Inflammatory macrophage treated with lipopolysaccharide for 4 hours (primary cell): ENCODE measurements at regions not wholly inside any gene's neighbourhood (a gene's known extent, or its start where the extent isn't known, plus 50 kb on each side); places are given as distances from the start of the nearest gene placed in this dataset.
"Not testable (repeated sequence)": the region's sequence is repeated elsewhere in the genome, so short reads cannot be mapped to it uniquely, and the experiment has no call there.

Experiments used
- DNase-seq: peaks from one replicate; pipeline ENCODE4 v3.0.0-alpha.2; 2020

- no peak for DNase-seq
These were observed 433.7 kb upstream of the ACO1 start for GRCh38 chr9:31950756-31951155.

DNA sequence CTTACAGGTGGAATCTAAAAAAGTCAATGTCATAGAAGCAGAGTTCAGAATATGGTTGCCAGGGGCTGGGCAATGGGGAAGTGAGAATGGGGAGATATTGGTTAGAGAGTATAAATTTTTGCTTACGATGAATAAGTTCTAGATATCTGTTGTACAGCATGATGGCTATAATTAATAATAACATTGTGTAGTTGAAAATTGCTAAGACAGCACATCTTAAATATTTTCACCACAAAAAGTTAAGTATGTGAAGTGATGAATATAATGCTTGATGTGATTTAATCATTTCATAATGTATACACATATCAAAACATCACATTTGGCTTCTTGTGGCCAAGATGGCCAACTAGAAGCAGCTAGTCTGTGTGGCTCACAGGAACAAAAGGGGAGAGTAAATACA is 425.9 kb upstream of the ACO1 start:
- no peak for DNase-seq

DNA sequence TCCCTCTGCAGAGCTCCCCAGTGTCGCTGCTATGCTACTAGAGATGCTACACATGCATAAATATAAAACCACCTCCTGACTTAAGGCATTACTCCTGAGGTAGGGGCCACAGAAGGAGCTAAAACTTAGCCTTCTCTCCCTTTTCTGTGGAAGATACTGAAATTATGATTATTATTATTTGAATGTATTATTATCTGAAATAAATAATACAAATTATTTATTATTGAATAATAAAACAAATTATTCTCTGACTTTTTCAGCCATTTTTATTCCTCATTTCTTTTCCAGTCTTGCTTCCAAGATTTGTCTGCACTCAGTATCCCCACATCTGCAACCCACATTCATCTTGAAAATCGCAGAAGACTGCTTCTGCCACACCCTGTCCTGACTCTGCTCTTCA is 414.9 kb upstream of the ACO1 start:
- DNase-seq = no peak

DNA sequence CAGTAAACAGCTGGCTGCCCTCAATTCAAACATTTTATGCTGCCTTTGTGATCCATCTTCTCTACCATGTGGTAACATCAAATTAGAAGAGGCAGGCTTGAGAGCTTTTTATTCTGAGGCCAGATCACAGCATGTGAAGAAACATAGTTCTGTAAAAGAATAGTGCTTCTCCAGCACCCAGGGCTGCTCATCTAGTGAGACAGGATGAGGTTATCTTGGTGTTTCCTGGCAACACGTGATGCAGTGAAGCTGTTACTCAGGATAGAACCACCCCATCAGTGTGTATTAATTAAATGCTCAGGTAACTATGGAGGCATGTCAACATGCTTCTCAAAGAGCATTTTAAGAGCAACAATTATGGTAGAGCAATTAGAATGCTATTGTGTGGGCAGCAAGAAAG is 400.5 kb upstream of the ACO1 start:
- no peak for DNase-seq

- DNase-seq = no peak
These were observed 388.1 kb upstream of the ACO1 start for GRCh38 chr9:31996331-31996730.

- DNase-seq = no peak
These were observed 379.9 kb upstream of the ACO1 start for GRCh38 chr9:32004431-32005076.

DNA sequence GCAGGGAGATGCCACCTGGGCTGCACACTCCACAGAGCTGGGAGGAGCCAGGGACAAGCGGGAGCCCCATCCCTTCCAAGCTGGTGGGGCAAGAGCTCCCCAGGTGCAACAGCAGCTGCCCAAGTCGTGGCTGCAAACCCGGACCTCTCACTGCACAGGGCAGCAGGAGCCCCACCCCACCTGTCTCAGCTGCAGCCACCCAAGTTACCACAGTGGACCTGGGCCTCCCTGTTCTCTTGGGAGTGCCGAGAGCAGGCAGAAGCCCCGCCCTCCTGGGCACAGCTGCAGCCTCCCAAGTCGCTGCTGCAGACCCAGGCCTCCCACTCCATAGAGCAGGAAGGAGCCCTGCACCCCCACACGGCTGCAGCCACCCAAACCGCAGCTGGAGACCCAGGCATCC is 374.1 kb upstream of the ACO1 start:
- no peak for DNase-seq

DNA sequence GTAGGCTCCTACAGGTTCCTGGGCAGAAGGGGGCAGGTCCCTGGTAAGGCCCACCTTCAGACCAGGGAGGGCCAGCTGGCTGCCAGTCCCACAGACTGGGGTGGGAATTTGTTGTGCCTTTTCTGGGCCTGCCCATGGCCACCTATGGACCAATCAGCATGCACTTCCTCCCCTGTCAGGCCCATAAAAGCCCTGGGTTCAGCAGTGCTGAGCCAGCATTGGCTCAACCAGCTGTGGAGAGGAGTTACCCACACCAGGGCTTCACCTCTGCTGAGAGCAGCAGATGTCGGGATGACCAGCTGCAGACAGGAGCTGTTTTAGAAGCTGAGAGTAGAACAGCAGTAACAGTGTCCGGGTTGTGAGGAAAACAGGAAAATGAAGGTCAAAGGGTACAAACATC is 373.4 kb upstream of the ACO1 start:
- no peak for DNase-seq

GRCh38 chr9:32015795-32016194 is 368.6 kb upstream of the ACO1 start:
- DNase-seq = no peak

GRCh38 chr9:32045513-32045912 is 338.9 kb upstream of the ACO1 start:
- DNase-seq = no peak

DNA sequence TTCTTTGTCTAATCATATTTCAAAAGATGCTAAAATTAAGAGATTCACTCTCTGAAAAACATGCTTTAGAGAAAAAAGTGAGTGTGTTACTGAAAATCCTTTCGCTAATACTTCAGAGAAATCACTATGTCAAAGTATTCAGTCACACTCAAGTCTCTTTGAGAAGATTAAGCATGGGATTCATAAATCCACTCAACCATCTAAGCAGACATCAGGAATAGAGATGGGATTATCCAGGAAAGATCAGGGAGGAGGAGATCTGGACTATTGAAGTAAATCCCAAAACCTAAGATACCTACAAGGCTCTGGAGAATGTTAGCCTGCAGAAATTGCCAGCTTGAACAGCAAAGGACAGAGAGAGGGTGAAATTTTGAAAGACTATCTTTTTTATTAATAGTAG is 317.2 kb upstream of the ACO1 start:
- DNase-seq = no peak

DNA sequence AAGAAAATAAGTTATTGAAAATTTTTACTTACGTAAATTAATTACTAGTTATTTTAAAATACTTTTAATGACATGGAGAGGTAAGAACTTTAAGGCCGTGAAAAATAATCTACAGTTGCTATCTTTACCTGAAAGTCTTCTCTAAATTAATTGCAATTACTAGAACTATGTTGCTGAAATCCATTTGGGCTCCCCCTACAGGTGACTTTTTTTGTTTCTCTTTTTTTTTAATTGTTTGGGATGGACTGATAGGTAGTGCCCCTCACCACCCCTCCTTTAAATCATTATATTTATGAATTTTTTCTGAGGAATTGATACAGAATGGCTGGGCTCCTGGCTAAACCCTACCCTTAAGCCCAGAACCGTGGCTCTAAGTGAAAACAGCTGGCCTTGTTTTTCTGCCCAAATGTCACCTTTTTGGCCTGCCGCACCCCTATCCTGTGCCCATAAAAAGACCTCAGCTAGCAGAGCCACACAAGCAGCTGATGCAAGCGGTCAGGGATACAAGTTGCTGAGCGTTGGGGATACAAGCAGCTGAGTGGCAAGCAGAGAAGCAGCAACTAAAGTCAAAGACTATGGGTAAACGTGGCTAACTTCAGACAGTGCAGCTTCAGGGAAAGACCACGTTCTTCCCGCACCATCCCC is 315.2 kb upstream of the ACO1 start:
- peak; percentile 1 for DNase-seq

DNA sequence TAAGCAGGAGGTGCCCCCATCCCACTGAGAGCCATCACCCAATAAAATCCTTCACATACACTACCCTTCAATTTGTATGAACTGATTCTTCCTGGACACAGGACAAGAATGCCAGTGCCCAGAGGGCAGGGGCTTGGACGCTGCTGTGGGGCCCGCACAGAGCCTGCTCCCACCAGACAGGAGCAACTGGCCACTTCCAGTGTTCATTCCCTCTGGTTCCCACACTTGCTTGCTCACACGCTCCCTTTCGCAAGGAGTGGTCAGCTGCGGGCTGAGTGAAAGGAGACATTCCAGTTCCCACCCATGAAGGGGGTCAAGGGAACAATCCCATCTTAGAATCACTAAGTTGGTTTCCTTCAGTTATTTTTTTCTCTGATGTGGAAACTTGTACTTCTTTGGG is 314.5 kb upstream of the ACO1 start:
- DNase-seq = no peak

DNA sequence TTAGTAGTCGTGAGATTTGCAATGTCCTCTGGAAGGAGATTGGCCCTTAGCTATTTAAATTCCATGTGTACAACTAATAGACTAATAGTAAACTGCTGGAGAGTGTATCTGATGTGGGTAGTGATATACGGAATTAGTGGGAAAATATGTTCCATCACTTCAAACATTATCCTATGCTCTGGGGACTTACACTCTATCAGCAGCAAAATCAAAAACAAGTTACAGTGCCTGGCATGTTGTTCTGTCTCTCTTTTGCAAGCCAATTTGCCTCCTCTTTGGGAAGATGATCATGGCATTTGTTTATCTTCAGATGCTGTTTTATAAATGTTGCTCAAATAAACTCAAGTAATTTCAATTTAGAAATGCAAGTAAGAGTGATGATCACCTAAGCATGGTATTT is 311.9 kb upstream of the ACO1 start:
- DNase-seq = no peak

DNA sequence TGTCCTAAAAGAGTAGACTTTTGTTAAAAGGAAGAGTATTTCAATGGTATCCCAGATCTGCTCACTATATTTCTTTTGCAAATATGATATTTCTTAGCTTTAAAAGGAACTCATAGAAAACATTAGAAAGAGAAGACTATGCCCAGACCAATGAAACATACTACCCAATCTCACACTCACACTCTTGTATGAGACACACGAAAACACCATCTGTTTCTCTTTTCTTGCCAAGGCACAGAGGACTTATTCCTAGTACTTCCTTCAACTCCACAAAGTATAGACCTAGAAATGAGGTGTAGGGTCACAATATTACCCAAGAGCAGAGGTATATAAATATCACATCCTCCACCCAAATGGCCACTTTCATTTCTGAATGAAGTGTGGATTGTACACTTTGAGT is 292.4 kb upstream of the ACO1 start:
- DNase-seq = no peak

DNA sequence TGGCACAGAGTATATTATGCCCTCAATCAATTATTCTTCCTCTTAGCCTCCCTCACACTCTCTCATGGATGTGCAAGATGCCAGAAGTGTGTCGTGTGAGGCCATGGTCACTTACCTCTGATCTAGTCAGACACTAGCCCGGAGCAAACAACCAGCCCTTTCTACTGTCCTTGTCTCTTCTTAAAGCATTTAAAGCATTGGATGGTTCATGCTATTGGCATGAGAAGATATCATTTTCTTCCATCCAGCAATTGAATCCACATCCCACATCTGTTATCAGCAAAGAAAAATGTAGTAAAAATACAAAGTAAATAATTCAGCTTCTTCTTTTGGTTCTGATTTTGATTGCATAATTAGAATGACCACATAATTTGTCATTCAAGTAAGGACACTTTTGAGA is 267.2 kb upstream of the ACO1 start:
- DNase-seq = no peak

DNA sequence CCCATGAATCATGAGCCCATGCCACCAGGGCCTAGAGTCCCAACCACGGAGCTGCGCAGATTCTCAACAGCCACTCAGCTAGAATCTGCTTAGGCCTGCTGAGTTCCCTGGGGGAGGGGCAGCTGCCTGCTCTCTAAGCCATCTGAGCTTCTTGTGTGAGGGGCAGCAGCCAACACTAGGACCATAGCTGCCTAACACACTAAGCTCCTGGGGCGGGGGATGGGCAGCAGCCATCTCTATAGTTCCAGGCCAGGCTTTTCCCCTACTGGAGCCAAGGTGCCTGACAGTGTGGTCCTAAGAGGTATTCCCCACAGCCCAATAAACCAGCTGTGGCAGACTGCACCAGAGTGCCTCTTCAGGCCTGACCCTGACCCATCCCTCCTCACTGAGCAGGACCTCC is 255.9 kb upstream of the ACO1 start:
- no peak for DNase-seq

DNA sequence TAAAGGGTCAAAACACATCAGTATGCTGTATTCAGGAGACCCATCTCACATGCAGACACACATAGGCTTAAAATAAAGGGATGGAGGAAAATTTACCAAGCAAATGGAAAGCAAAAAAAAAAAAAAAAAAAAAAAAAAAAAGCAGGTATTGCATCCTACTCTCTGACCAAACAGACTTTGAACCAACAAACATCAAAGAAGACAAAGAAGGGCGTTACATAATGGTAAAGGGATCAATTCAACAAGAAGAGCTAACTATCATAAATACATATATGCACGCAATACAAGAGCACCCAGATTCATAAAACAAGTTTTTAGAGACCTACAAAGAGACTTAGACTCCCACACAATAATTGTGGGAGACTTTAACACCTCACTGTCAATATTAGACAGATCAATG is 253.7 kb upstream of the ACO1 start:
- not testable (repeated sequence) for DNase-seq

GRCh38 chr9:32136700-32137339 is 247.6 kb upstream of the ACO1 start:
- DNase-seq = no peak

- DNase-seq = no peak
These were observed 242.4 kb upstream of the ACO1 start for GRCh38 chr9:32142074-32142473.

GRCh38 chr9:32148553-32148952 is 235.9 kb upstream of the ACO1 start:
- DNase-seq = not testable (repeated sequence)

- no peak for DNase-seq
These were observed 223.2 kb upstream of the ACO1 start for GRCh38 chr9:32161209-32161608.

DNA sequence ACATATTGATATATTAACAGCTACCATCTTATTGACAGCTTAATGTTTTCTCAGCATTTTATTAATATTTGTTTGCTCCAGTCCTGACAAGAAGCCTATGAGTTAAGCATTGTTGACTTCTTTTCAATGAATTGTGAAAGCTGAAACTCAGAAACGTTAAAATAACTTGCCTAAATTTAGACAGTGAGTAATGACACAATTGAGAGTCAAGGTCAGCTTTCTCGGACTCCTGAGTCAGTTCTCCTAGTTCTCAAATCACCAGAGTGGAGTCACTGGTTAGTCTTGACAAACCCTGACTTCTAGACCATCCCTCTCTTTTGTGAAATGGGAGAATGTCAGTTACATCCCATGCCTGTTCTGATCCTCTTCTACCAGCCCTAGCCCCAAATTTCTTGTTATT is 222.7 kb upstream of the ACO1 start:
- DNase-seq = no peak

GRCh38 chr9:32166316-32166715 is 218.1 kb upstream of the ACO1 start:
- DNase-seq = not testable (repeated sequence)

GRCh38 chr9:32171339-32171738 is 213.1 kb upstream of the ACO1 start:
- no peak for DNase-seq
